Medulla oblongata (tissue), 1 donor: ENCODE measurements at regions not wholly inside any gene's neighbourhood (a gene's known extent, or its start where the extent isn't known, plus 50 kb on each side); places are given as distances from the start of the nearest gene placed in this dataset.

Source experiments
- DNase-seq: peaks from one replicate; pipeline ENCODE4 v3.0.0-alpha.2; 2015; ENCODE audit errors: extremely low spot score

GRCh38 chr5:8906303-8906967 lies 639.4 kb downstream of the SEMA5A start:
- DNase-seq = no peak

- no peak for DNase-seq
Observed at GRCh38 chr5:8907168-8907868, 638.6 kb downstream of the SEMA5A start.

GRCh38 chr5:8908055-8908683 lies 637.7 kb downstream of the SEMA5A start:
- DNase-seq = no peak

- no peak for DNase-seq
Observed at GRCh38 chr5:8912106-8912505, 633.8 kb downstream of the SEMA5A start.

GRCh38 chr5:8913522-8913921 lies 632.4 kb downstream of the SEMA5A start:
- no peak for DNase-seq

GRCh38 chr5:8919096-8919495 lies 626.8 kb downstream of the SEMA5A start:
- DNase-seq = no peak

- no peak for DNase-seq
Observed at GRCh38 chr5:8923526-8923925, 622.3 kb downstream of the SEMA5A start.

- DNase-seq = no peak
Observed at GRCh38 chr5:8924054-8924793, 621.7 kb downstream of the SEMA5A start.

GRCh38 chr5:8930021-8930420 lies 615.9 kb downstream of the SEMA5A start:
- no peak for DNase-seq

- no peak for DNase-seq
Observed at GRCh38 chr5:8934455-8934854, 611.4 kb downstream of the SEMA5A start.

GRCh38 chr5:8940934-8941333 lies 604.9 kb downstream of the SEMA5A start:
- DNase-seq = no peak

- DNase-seq = no peak
Observed at GRCh38 chr5:8943301-8943700, 602.6 kb downstream of the SEMA5A start.

- no peak for DNase-seq
Observed at GRCh38 chr5:8944005-8944404, 601.9 kb downstream of the SEMA5A start.

GRCh38 chr5:8945972-8946371 lies 599.9 kb downstream of the SEMA5A start:
- DNase-seq = no peak

- no peak for DNase-seq
Observed at GRCh38 chr5:8949908-8950307, 596.0 kb downstream of the SEMA5A start.

GRCh38 chr5:8952147-8952546 lies 593.7 kb downstream of the SEMA5A start:
- no peak for DNase-seq

GRCh38 chr5:8953016-8953415 lies 592.9 kb downstream of the SEMA5A start:
- DNase-seq = no peak

GRCh38 chr5:8953911-8954438 lies 591.9 kb downstream of the SEMA5A start:
- DNase-seq = no peak

- peak; percentile 19 for DNase-seq
Observed at GRCh38 chr5:8954801-8955200, 591.1 kb downstream of the SEMA5A start.

- no peak for DNase-seq
Observed at GRCh38 chr5:8956659-8957058, 589.2 kb downstream of the SEMA5A start.

GRCh38 chr5:8958602-8959001 lies 587.3 kb downstream of the SEMA5A start:
- DNase-seq = no peak

GRCh38 chr5:8961219-8961618 lies 584.7 kb downstream of the SEMA5A start:
- no peak for DNase-seq
